H1 (cell line): ENCODE measurements at regions not wholly inside any gene's neighbourhood (a gene's known extent, or its start where the extent isn't known, plus 50 kb on each side); places are given as distances from the start of the nearest gene placed in this dataset.

Experiments
- CTCF ChIA-PET: fragments of 300-600 bp; sonication (Branson Sonifier 250); formaldehyde crosslinking; loops from one replicate; lab custom pipeline; 2021; ENCODE audit not compliant: partially characterized antibody; lab: Charles Lee
- POLR2A ChIA-PET: fragments of 300-600 bp; sonication (Branson Sonifier 250); formaldehyde crosslinking; loops from one replicate; lab custom pipeline; 2021; ENCODE audit warnings: inconsistent platforms; ENCODE audit not compliant: partially characterized antibody; lab: Charles Lee
- DNase-seq, 2 experiments: peaks; one replicate each; pipeline versions ENCODE4 v3.0.0 to v3.0.0-alpha.2; 2010 to 2022; ENCODE audit warnings: low spot score in 2 of 2, low read depth in 1 of 2, mixed read lengths in 1 of 2
- FAIRE-seq: peaks from 2 replicates; lab custom pipeline; 2011; peaks lifted over from hg19 to GRCh38; lab: Jason Lieb, UNC
- H2AFZ ChIP-seq: 2 replicates; pipeline ENCODE4 v1.8.1; 2012; ENCODE audit warnings: low read length, inconsistent platforms
- H2AK5ac ChIP-seq: 2 replicates; pipeline ENCODE4 v1.6.1; 2013; ENCODE audit warnings: low read depth, low read length
- H2BK120ac ChIP-seq: replicated peaks from 2 replicates; pipeline ENCODE3; 2013; ENCODE audit warnings: low read depth, low read length, inconsistent platforms
- H2BK12ac ChIP-seq: 2 replicates; pipeline ENCODE4 v1.6.1; 2013; ENCODE audit warnings: low read depth, low read length
- H2BK15ac ChIP-seq: 2 replicates; pipeline ENCODE4 v1.6.1; 2013; ENCODE audit warnings: low read length
- H2BK20ac ChIP-seq: 2 replicates; pipeline ENCODE4 v1.6.1; 2013; ENCODE audit warnings: low read length
- H2BK5ac ChIP-seq: 2 replicates; pipeline ENCODE4 v1.6.1; 2013; ENCODE audit warnings: low read depth, low read length
- H3K14ac ChIP-seq: 2 replicates; pipeline ENCODE4 v1.6.1; 2013; ENCODE audit warnings: inconsistent platforms; ENCODE audit not compliant: insufficient read length
- H3K18ac ChIP-seq: 2 replicates; pipeline ENCODE4 v1.6.1; 2013; ENCODE audit warnings: low read length; ENCODE audit errors: extremely low read depth
- H3K23ac ChIP-seq: 2 replicates; pipeline ENCODE4 v1.6.1; 2013; ENCODE audit warnings: inconsistent platforms; ENCODE audit not compliant: insufficient read length
- H3K23me2 ChIP-seq: 2 replicates; pipeline ENCODE4 v1.6.1; 2013; ENCODE audit warnings: low read depth, low read length
- H3K27ac ChIP-seq: 2 replicates; pipeline ENCODE4 v1.6.1; 2011; ENCODE audit warnings: low read depth, low read length, inconsistent platforms
- H3K27me3 ChIP-seq, 4 experiments: replicated peaks in 1 of 4; 1 replicate in 1 of 4; 2 replicates in 3 of 4; pipeline versions ENCODE4 v1.6.1 to v1.8.1; 2011 to 2013; ENCODE audit warnings: low read length in 3 of 4, mild to moderate bottlenecking in 3 of 4, inconsistent platforms in 2 of 4, mixed read lengths in 2 of 4, moderate library complexity in 1 of 4; ENCODE audit not compliant: control insufficient read depth in 3 of 4, insufficient read depth in 3 of 4; ENCODE audit errors: extremely low read depth in 1 of 4
- H3K36me3 ChIP-seq, 4 experiments: 2 replicates each; pipeline versions ENCODE4 v1.6.1 to v1.8.1; 2011 to 2013; ENCODE audit warnings: mild to moderate bottlenecking in 4 of 4, low read length in 3 of 4, moderate library complexity in 2 of 4, control low read depth in 1 of 4, inconsistent platforms in 1 of 4; ENCODE audit not compliant: insufficient read depth in 4 of 4, control insufficient read depth in 2 of 4
- H3K4ac ChIP-seq: replicated peaks from 2 replicates; pipeline ENCODE3; 2013; ENCODE audit warnings: low read length, low read depth, mixed read lengths, inconsistent platforms; ENCODE audit not compliant: insufficient read length
- H3K4me1 ChIP-seq, 4 experiments: replicated peaks in 1 of 4; 1 replicate in 1 of 4; 2 replicates in 3 of 4; pipeline versions ENCODE4 v1.6.1 to v1.8.1; 2011 to 2013; ENCODE audit warnings: low read length in 3 of 4, inconsistent platforms in 2 of 4, mixed read lengths in 1 of 4; ENCODE audit not compliant: insufficient read depth in 4 of 4, control insufficient read depth in 3 of 4
- H3K4me2 ChIP-seq, 2 experiments: 2 replicates each; pipeline versions ENCODE4 v1.6.1 to v1.8.1; 2011 to 2013; ENCODE audit warnings: low read depth in 2 of 2, low read length in 2 of 2, control low read depth in 1 of 2, inconsistent platforms in 1 of 2, mild to moderate bottlenecking in 1 of 2; ENCODE audit not compliant: insufficient read depth in 1 of 2
- H3K4me3 ChIP-seq, 4 experiments: fragments of 200-600, 300-600 bp in 1 of 4; sonication (generic), shearing (Covaris generic), sonication (Bioruptor Twin) in 1 of 4; 2 replicates each; pipeline versions ENCODE4 v1.5.1 to v1.8.1; 2011 to 2016; ENCODE audit warnings: low read length in 4 of 4, low read depth in 3 of 4, control low read depth in 2 of 4, inconsistent platforms in 2 of 4, mild to moderate bottlenecking in 2 of 4, mixed read lengths in 1 of 4, moderate library complexity in 1 of 4; ENCODE audit not compliant: insufficient read depth in 2 of 4; ENCODE audit errors: extremely low read depth in 1 of 4
- H3K56ac ChIP-seq: replicated peaks from 2 replicates; pipeline ENCODE3; 2013; ENCODE audit warnings: low read depth, mild to moderate bottlenecking, mixed read lengths, low read length, inconsistent platforms; ENCODE audit not compliant: insufficient read length
- H3K79me1 ChIP-seq: 2 replicates; pipeline ENCODE4 v1.6.1; 2013; ENCODE audit warnings: low read depth, low read length, control low read depth
- H3K79me2 ChIP-seq, 2 experiments: 2 replicates each; pipeline versions ENCODE4 v1.6.1 to v1.8.1; 2012 to 2013; ENCODE audit warnings: low read length in 2 of 2, mild to moderate bottlenecking in 2 of 2, inconsistent platforms in 1 of 2; ENCODE audit not compliant: insufficient read depth in 2 of 2, control insufficient read depth in 1 of 2
- H3K9ac ChIP-seq, 4 experiments: replicated peaks in 1 of 4; 1 replicate in 1 of 4; 2 replicates in 3 of 4; pipeline versions ENCODE4 v1.6.1 to v1.8.1; 2011 to 2013; ENCODE audit warnings: low read depth in 3 of 4, low read length in 3 of 4, control low read depth in 2 of 4, mild to moderate bottlenecking in 2 of 4, moderate library complexity in 2 of 4, inconsistent platforms in 1 of 4; ENCODE audit errors: extremely low read depth in 1 of 4
- H3K9me3 ChIP-seq, 2 experiments: 2 replicates each; pipeline versions ENCODE4 v1.6.1 to v1.8.1; 2012 to 2013; ENCODE audit warnings: mild to moderate bottlenecking in 2 of 2, moderate library complexity in 2 of 2, control low read depth in 1 of 2, inconsistent platforms in 1 of 2, low read depth in 1 of 2, low read length in 1 of 2, mixed read lengths in 1 of 2; ENCODE audit not compliant: insufficient read depth in 2 of 2
- H4K20me1 ChIP-seq, 2 experiments: replicated peaks in 1 of 2; 2 replicates each; pipeline versions ENCODE3 to v1.8.1; 2011 to 2013; ENCODE audit warnings: inconsistent platforms in 2 of 2, low read length in 2 of 2, mild to moderate bottlenecking in 1 of 2; ENCODE audit not compliant: insufficient read depth in 2 of 2, control insufficient read depth in 1 of 2
- H4K5ac ChIP-seq: 2 replicates; pipeline ENCODE4 v1.6.1; 2013; ENCODE audit warnings: low read length, low read depth, mixed read lengths, inconsistent platforms; ENCODE audit not compliant: insufficient read length
- H4K8ac ChIP-seq: 2 replicates; pipeline ENCODE4 v1.8.0; 2013; ENCODE audit warnings: mild to moderate bottlenecking, moderate library complexity, low read length, inconsistent platforms; ENCODE audit not compliant: insufficient read depth; ENCODE audit errors: extremely low read depth
- H4K91ac ChIP-seq: replicated peaks from 2 replicates; pipeline ENCODE3; 2013; ENCODE audit warnings: low read length, mixed read lengths, inconsistent platforms; ENCODE audit not compliant: insufficient read length
- BCL11A ChIP-seq, 2 experiments: IDR thresholded peaks; one replicate each; pipeline ENCODE4 v1.6.1; 2011; ENCODE audit warnings: low read depth in 2 of 2, low read length in 2 of 2, mild to moderate bottlenecking in 2 of 2
- BRCA1 ChIP-seq: IDR thresholded peaks from 2 replicates; pipeline ENCODE4 v1.6.1; 2012; ENCODE audit warnings: low read depth, low read length, improper control_type of control experiment
- CHD1 ChIP-seq: IDR thresholded peaks from 2 replicates; pipeline ENCODE4 v1.6.1; 2012; ENCODE audit warnings: low read depth, low read length, improper control_type of control experiment
- GTF2F1 ChIP-seq: IDR thresholded peaks from 2 replicates; pipeline ENCODE4 v1.6.1; 2012; ENCODE audit warnings: low read depth, low read length, improper control_type of control experiment, borderline replicate concordance
- HDAC6 ChIP-seq: IDR thresholded peaks from one replicate; pipeline ENCODE4 v1.7.1; 2012; ENCODE audit warnings: low read depth, mild to moderate bottlenecking, inconsistent platforms, low read length, moderate library complexity
- KDM1A ChIP-seq: fragments of 200-600, 300-600 bp; sonication (generic); IDR thresholded peaks from 2 replicates; pipeline ENCODE4 v1.7.1; 2016; ENCODE audit warnings: mild to moderate bottlenecking, low read length, borderline replicate concordance
- PHF8 ChIP-seq: fragments of 200-600 bp; sonication (generic); conservative IDR thresholded peaks from 2 replicates; pipeline ENCODE4 v1.7.1; 2012; ENCODE audit warnings: low read depth, mild to moderate bottlenecking, inconsistent platforms, low read length, moderate library complexity
- SIN3A ChIP-seq, 2 experiments: IDR thresholded peaks in 1 of 2; conservative IDR thresholded peaks in 1 of 2; 2 replicates each; pipeline ENCODE4 v1.6.1; 2011 to 2012; ENCODE audit warnings: low read length in 2 of 2, improper control_type of control experiment in 1 of 2, low read depth in 1 of 2, mild to moderate bottlenecking in 1 of 2
- SRF ChIP-seq: IDR thresholded peaks from 2 replicates; pipeline ENCODE4 v1.6.1; 2011; ENCODE audit warnings: mild to moderate bottlenecking, low read depth, low read length, moderate library complexity
- TAF1 ChIP-seq: IDR thresholded peaks from 2 replicates; pipeline ENCODE4 v1.6.1; 2011; ENCODE audit warnings: mild to moderate bottlenecking, low read depth, low read length
- ZNF274 ChIP-seq: IDR thresholded peaks from 2 replicates; pipeline ENCODE4 v1.7.0; 2012; ENCODE audit warnings: low read length, borderline replicate concordance; ENCODE audit errors: extremely low read depth
- WGBS, 2 experiments: shearing (Covaris generic) in 1 of 2; methylation state at CpG; one replicate each; pipeline versions ENCODE4 v1.1.6 to v1.1.7; 2013 to 2015; ENCODE audit warnings: low lambda C conversion rate in 2 of 2, mixed read lengths in 2 of 2, inconsistent platforms in 1 of 2, low coverage in 1 of 2, missing lambda C conversion rate in 1 of 2; ENCODE audit not compliant: insufficient replicate concordance in 2 of 2, insufficient coverage in 1 of 2, insufficient read length in 1 of 2; ENCODE audit errors: extremely low coverage in 1 of 2, missing lambda C conversion rate in 1 of 2; 5-methylcytosine and 5-hydroxymethylcytosine counted together

DNA sequence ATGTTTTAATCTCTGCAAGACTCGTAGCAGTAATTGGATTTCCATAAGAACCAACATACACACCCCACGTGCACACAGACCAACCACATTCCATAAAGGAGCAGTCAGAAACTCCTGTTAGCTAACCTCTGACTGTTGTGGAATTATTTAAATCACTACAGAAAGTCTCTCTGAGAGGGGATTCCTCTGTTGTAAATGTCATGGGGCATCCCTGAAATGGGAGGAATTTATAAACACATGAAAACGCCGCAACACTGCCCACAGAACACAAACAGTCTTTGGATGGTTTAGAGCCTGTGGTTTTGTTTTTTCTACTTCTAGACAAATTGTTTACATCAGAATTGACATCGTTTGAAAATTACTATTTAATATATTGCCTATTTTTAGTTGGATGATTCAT is 740.1 kb upstream of the GRM7 start:
- 80% methylated on average over 5 of the region's 5 CpGs; no CpG with 5 or more reads in 1 of the 2 experiments for WGBS, 2 experiments
- Histone ChIP-seq H3K27me3 (no peaks in the 10 kb centered on the region), H3K36me3 (no peaks in the 10 kb centered on the region), H2BK12ac (no peak overlapping the region), H3K18ac (no peak overlapping the region), H3K79me1 (no peaks in the 10 kb centered on the region), H3K79me2 (no peaks in the 10 kb centered on the region), H3K4ac (no peak overlapping the region), H3K4me1 (peaks cover 0 to 5% (median 2%) of the 10 kb centered on the region in 4 experiments; a peak in 3 of 7 replicates), H4K20me1 (no peaks in the 10 kb centered on the region), H2BK20ac (no peak overlapping the region), H3K4me3 (no peak overlapping the region), H3K56ac (no peak overlapping the region), H2AK5ac (no peak overlapping the region), H3K4me2 (no peak overlapping the region), H4K91ac (no peak overlapping the region), H3K9me3 (no peaks in the 10 kb centered on the region), H4K5ac (no peak overlapping the region), H2BK15ac (no peak overlapping the region), H3K9ac (no peak overlapping the region), H3K23me2 (peaks cover 2% of the 10 kb centered on the region; the same call in 1 of the 2 replicates), H3K23ac (no peak overlapping the region), H4K8ac (no peak overlapping the region), H3K27ac (no peak overlapping the region), H2AFZ (no peak overlapping the region), H2BK5ac (no peak overlapping the region), H3K14ac (no peak overlapping the region), H2BK120ac (no peak overlapping the region)
- no peak for FAIRE-seq
- no peak for DNase-seq
- TF ChIP-seq SRF: no peak
- TF ChIP-seq BRCA1: no peak
- no peak for TF ChIP-seq KDM1A
- TF ChIP-seq PHF8: no peak
- no peak for TF ChIP-seq GTF2F1
- no peak for TF ChIP-seq SIN3A (conservative IDR thresholded peaks at IDR 0.05 in 1 of 2, IDR thresholded peaks at IDR 0.05 in 1 of 2; ENCODE audit: low read depth in 1 of 2, low read length in 2 of 2)
- no peak for TF ChIP-seq BCL11A (IDR thresholded peaks at IDR 0.05; ENCODE audit: low read depth in 2 of 2, low read length in 2 of 2)
- no peak for TF ChIP-seq HDAC6
- no peak for TF ChIP-seq CHD1
- no peak for TF ChIP-seq TAF1
- TF ChIP-seq ZNF274: no peak
- ChIA-PET POLR2A (no interaction called here), CTCF (no interaction called here)
